PC-9 (cell line): ENCODE measurements at regions not wholly inside any gene's neighbourhood (a gene's known extent, or its start where the extent isn't known, plus 50 kb on each side); places are given as distances from the start of the nearest gene placed in this dataset.

Experiments used
- BruUV-seq: library from RNA; stranded (reverse); fragments of 400-500 nt; replicated peaks from 2 replicates; lab custom pipeline; 2021; lab: Mats Ljungman, UMichigan
- CTCF ChIA-PET: fragments of 300-600 bp; sonication (Branson Sonifier 250); formaldehyde crosslinking; loops from one replicate; lab custom pipeline; 2022; ENCODE audit warnings: antibody characterized with exemption; lab: Charles Lee
- POLR2A ChIA-PET: fragments of 300-600 bp; sonication (Branson Sonifier 250); formaldehyde crosslinking; loops from one replicate; lab custom pipeline; 2022; ENCODE audit warnings: antibody characterized with exemption; ENCODE audit not compliant: unreplicated experiment; lab: Charles Lee
- DNase-seq, 2 experiments: peaks; one replicate each; pipeline versions ENCODE4 v3.0.0 to v3.0.0-alpha.2; 2015 to 2022; ENCODE audit warnings: mixed read lengths in 1 of 2
- H2AFZ ChIP-seq: fragments of 200-600 bp; sonication (generic); 2 replicates; pipeline ENCODE4 v1.8.1; 2017; ENCODE audit warnings: antibody characterized with exemption
- H3F3A ChIP-seq: fragments of 200-600 bp; sonication (generic); 2 replicates; pipeline ENCODE4 v1.8.1; 2017; ENCODE audit warnings: antibody characterized with exemption, mild to moderate bottlenecking, low read depth; ENCODE audit not compliant: insufficient read depth
- H3K27ac ChIP-seq: fragments of 200-600 bp; sonication (generic); 2 replicates; pipeline ENCODE4 v1.6.1; 2016; ENCODE audit warnings: mixed run types
- H3K27me3 ChIP-seq: fragments of 200-600 bp; sonication (generic); 2 replicates; pipeline ENCODE4 v1.6.1; 2016; ENCODE audit warnings: low read depth, mixed run types; ENCODE audit not compliant: insufficient read depth
- H3K36me3 ChIP-seq: fragments of 200-600 bp; sonication (generic); 2 replicates; pipeline ENCODE4 v1.6.1; 2016; ENCODE audit warnings: low read depth, mixed run types
- H3K4me1 ChIP-seq: fragments of 200-600 bp; sonication (generic); replicated peaks from 2 replicates; pipeline ENCODE4 v1.6.1; 2016; ENCODE audit warnings: mixed run types; ENCODE audit not compliant: insufficient read depth
- H3K4me2 ChIP-seq: fragments of 200-600 bp; sonication (generic); 2 replicates; pipeline ENCODE4 v1.6.1; 2017; ENCODE audit warnings: mixed run types
- H3K4me3 ChIP-seq: fragments of 200-600 bp; sonication (generic); 2 replicates; pipeline ENCODE4 v1.6.1; 2016; ENCODE audit warnings: mixed run types
- H3K79me2 ChIP-seq: fragments of 200-600 bp; sonication (generic); 2 replicates; pipeline ENCODE4 v1.6.1; 2017; ENCODE audit warnings: low read depth, mixed run types
- H3K9me2 ChIP-seq: fragments of 200-600 bp; sonication (generic); 2 replicates; pipeline ENCODE4 v1.8.1; 2017; ENCODE audit warnings: mild to moderate bottlenecking; ENCODE audit not compliant: insufficient read depth
- H3K9me3 ChIP-seq: fragments of 200-600 bp; sonication (generic); 2 replicates; pipeline ENCODE4 v1.8.1; 2016; ENCODE audit warnings: low read depth; ENCODE audit not compliant: insufficient read depth
- H4K20me1 ChIP-seq: fragments of 200-600 bp; sonication (generic); 2 replicates; pipeline ENCODE4 v1.8.1; 2017; ENCODE audit not compliant: insufficient read depth
- EZH2 ChIP-seq: fragments of 200-600 bp; sonication (generic); IDR thresholded peaks from 2 replicates; pipeline ENCODE4 v1.8.0; 2017; ENCODE audit warnings: antibody characterized with exemption, low read depth
- intact Hi-C: fragments of 100-400 bp; cut with micrococcal nuclease; formaldehyde crosslinking; loops from one replicate; pipeline ENCODE4 v1.10.0; 2022; ENCODE audit not compliant: unreplicated experiment
- TF ChIP-seq, protein P1 (sequence below): fragments of 200-600 bp; sonication (generic); conservative IDR thresholded peaks from 2 replicates; pipeline ENCODE4 v1.6.1; 2017; ENCODE audit warnings: mixed run types, antibody characterized with exemption, mild to moderate bottlenecking, moderate library complexity

- ChIA-PET POLR2A (no interaction called here), CTCF (interaction anchor here (0.5 kb wide), 1 partner anchor 35 kb away, joined by 22 read pairs; no protein-coding TSS in a partner anchor)
- peaks cover 4% of the 10 kb centered on the region; the same call in 1 of the 2 replicates for H3F3A ChIP-seq
- H4K20me1 ChIP-seq: no peaks in the 10 kb centered on the region
- BruUV-seq: no TSS peak
- H3K36me3 ChIP-seq: no peaks in the 10 kb centered on the region
- DNase-seq: no peak
- H3K79me2 ChIP-seq: no peaks in the 10 kb centered on the region
- H3K4me2 ChIP-seq: no peak overlapping the region
- intact Hi-C loops: no loop called here
- peaks cover 4% of the 10 kb centered on the region; the same call in 1 of the 2 replicates for H3K9me3 ChIP-seq
- TF ChIP-seq, protein P1, sequence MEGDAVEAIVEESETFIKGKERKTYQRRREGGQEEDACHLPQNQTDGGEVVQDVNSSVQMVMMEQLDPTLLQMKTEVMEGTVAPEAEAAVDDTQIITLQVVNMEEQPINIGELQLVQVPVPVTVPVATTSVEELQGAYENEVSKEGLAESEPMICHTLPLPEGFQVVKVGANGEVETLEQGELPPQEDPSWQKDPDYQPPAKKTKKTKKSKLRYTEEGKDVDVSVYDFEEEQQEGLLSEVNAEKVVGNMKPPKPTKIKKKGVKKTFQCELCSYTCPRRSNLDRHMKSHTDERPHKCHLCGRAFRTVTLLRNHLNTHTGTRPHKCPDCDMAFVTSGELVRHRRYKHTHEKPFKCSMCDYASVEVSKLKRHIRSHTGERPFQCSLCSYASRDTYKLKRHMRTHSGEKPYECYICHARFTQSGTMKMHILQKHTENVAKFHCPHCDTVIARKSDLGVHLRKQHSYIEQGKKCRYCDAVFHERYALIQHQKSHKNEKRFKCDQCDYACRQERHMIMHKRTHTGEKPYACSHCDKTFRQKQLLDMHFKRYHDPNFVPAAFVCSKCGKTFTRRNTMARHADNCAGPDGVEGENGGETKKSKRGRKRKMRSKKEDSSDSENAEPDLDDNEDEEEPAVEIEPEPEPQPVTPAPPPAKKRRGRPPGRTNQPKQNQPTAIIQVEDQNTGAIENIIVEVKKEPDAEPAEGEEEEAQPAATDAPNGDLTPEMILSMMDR: no peak
- TF ChIP-seq EZH2: no peak
- no peak overlapping the region for H3K27ac ChIP-seq
- H2AFZ ChIP-seq: no peak overlapping the region
- no peaks in the 10 kb centered on the region for H3K27me3 ChIP-seq
- no peak overlapping the region for H3K4me3 ChIP-seq
- no peaks in the 10 kb centered on the region; the same call in 1 of the 2 replicates for H3K9me2 ChIP-seq
- peaks cover 10% of the 10 kb centered on the region for H3K4me1 ChIP-seq
Measured at GRCh38 chr18:989425-989824, 84.8 kb downstream of the ADCYAP1 start.

DNA sequence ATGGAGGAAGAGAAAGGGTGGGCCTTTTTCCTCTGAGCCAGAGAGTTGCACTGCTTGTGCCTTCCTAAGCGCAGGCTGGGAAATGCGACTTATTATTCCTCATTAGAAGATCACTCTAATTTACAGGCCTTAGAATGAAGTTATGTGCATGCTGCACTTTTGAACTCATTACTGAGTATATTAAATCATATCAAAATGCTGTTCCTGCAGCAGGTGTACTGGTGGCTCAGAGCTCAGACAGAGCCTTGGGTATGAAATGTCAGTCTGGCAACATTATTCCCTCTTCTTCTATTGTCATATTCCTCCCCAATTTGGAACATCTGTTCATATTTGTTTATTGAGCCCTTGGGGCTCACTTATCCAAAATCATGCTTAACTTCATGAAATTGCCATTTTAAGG is 85.5 kb downstream of the ADCYAP1 start:
- Histone ChIP-seq H3K9me2 (no peaks in the 10 kb centered on the region; the same call in 1 of the 2 replicates), H3K27me3 (no peaks in the 10 kb centered on the region), H4K20me1 (no peaks in the 10 kb centered on the region), H3K36me3 (no peaks in the 10 kb centered on the region), H3K9me3 (peaks cover 5% of the 10 kb centered on the region; the same call in 1 of the 2 replicates), H3K4me3 (no peak overlapping the region), H3K79me2 (no peaks in the 10 kb centered on the region), H3K27ac (no peak overlapping the region), H3K4me2 (no peak overlapping the region), H3F3A (peaks cover 9% of the 10 kb centered on the region; the same call in 1 of the 2 replicates), H2AFZ (no peak overlapping the region), H3K4me1 (peaks cover 11% of the 10 kb centered on the region)
- intact Hi-C loops: no loop called here
- DNase-seq: no peak
- TF ChIP-seq, protein P1: no peak
- TF ChIP-seq EZH2: no peak
- ChIA-PET POLR2A (no interaction called here), CTCF (no interaction called here)
- no TSS peak for BruUV-seq

GRCh38 chr18:991441-991840 is 86.8 kb downstream of the ADCYAP1 start:
- CTCF ChIA-PET: no interaction called here
- H3K79me2 ChIP-seq: no peaks in the 10 kb centered on the region
- POLR2A ChIA-PET: no interaction called here
- H4K20me1 ChIP-seq: no peaks in the 10 kb centered on the region
- H2AFZ ChIP-seq: no peak overlapping the region
- BruUV-seq: no TSS peak
- H3K27me3 ChIP-seq: no peaks in the 10 kb centered on the region
- peaks cover 7% of the 10 kb centered on the region; the same call in 1 of the 2 replicates for H3K9me3 ChIP-seq
- no peak for DNase-seq
- H3K27ac ChIP-seq: no peak overlapping the region
- H3K4me2 ChIP-seq: no peak overlapping the region
- H3F3A ChIP-seq: peaks cover 12% of the 10 kb centered on the region; the same call in 1 of the 2 replicates
- no peaks in the 10 kb centered on the region for H3K36me3 ChIP-seq
- H3K9me2 ChIP-seq: no peaks in the 10 kb centered on the region; the same call in 1 of the 2 replicates
- H3K4me1 ChIP-seq: peaks cover 23% of the 10 kb centered on the region
- TF ChIP-seq, protein P1: no peak
- TF ChIP-seq EZH2: no peak
- intact Hi-C loops: no loop called here
- H3K4me3 ChIP-seq: no peak overlapping the region
